EH (cell line): ENCODE measurements at regions not wholly inside any gene's neighbourhood (a gene's known extent, or its start where the extent isn't known, plus 50 kb on each side); places are given as distances from the start of the nearest gene placed in this dataset.
"Not testable (repeated sequence)": the region's sequence is repeated elsewhere in the genome, so short reads cannot be mapped to it uniquely, and the experiment has no call there.

Source experiments
- DNase-seq: peaks from one replicate; pipeline ENCODE4 v3.0.0-alpha.2; 2015; ENCODE audit warnings: low read depth

DNA sequence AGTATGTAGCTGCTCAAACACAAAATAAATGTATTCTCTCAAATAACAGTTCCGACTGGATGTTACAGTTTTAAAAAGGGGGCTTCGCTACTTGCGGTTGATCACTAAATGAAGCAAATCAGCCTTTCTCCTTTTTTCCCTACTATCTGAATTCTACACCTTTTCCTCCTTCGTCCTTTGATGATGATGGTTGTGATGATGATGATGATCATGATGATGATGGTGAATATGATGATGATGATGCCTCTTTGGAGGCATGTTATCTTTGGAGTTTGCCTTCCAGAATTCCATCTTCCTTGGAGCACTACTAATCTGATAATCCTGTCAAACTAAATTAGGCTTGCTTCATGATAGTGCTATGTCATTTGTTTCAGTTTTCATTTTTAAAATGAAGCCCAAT is 1073.3 kb downstream of the SOCS6 start:
- DNase-seq = no peak

DNA sequence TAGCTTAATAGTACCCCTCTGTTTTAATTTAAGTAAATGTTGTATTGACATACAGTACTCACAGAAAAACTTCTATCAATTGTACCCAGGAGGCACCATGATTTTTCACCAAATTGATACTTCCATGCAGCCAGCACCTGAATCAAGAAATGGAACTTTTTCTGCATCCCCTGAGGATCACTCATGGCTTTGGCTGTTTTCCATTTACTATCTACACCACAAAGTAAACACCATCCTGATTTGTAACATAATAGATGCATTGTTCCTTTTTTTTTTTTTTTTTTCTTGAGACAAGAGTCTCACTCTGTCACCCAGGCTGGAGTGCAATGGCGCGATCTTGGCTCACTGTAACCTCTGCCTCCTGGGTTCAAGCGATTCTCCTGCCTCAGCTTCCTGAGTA is 1066.8 kb downstream of the SOCS6 start:
- not testable (repeated sequence) for DNase-seq

DNA sequence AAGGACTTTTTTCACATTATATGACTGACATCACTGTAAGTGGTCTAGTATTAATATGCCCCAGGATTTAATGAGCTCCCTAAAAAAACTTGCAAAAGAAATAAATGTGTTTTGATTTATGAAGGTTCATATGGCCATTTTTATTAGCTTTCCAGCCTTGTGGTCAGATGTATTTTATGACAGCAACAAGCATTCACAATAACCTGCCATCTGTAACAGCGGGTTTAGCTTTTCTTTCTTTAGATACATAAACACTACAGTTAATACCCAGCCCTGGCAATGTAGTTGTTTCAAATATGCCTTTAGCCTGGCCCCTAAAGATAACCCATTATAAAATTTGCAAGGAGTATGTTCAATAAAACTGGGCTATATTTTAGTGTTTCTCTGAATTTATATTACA is 1063.8 kb downstream of the SOCS6 start:
- no peak for DNase-seq

GRCh38 chr18:71336576-71337210 is 1047.8 kb downstream of the SOCS6 start:
- DNase-seq = no peak

- no peak for DNase-seq
Observed at GRCh38 chr18:71329563-71329962, 1040.7 kb downstream of the SOCS6 start.

GRCh38 chr18:71329114-71329513 is 1040.3 kb downstream of the SOCS6 start:
- no peak for DNase-seq

DNA sequence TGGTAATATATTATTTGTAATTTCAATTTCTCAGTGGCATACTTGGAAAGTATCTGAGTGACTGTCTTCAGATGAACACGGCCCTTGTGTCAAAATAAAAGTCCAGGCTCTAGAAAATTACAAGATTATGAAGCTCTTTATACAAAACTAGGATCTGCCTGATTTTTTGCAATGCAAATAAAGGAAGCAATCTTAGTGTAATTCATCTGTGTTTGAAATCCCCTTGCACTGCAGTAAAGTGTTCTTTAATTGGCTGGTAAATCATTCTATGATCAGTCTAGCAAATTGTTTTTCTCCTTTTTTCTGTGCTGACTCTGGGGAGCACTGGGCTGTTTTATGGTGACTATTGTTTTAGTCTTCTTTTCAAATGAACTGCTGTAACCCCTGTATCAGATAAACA is 1039.0 kb downstream of the SOCS6 start:
- DNase-seq = no peak

GRCh38 chr18:71327441-71327840 is 1038.6 kb downstream of the SOCS6 start:
- no peak for DNase-seq

GRCh38 chr18:71326826-71327225 is 1038.0 kb downstream of the SOCS6 start:
- no peak for DNase-seq

DNA sequence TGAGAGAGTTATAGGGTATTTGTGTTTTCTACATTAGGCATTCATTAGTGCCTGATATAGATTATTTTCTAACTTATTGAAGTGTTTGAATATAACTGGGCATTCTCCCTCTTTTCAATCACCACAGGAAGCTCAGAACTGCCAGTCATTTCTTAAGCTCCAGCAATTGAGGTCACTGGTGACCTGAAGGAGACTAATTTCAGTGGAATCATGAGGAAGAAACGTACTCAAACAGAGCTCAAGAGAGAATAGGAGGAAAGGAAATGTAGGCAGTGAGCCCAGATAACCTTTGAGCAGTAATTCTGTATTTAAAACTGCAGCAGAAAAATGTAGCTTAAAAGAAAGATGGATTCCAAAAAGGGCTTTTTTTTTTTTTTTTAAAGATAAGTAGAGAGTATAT is 1035.5 kb downstream of the SOCS6 start:
- DNase-seq = no peak

DNA sequence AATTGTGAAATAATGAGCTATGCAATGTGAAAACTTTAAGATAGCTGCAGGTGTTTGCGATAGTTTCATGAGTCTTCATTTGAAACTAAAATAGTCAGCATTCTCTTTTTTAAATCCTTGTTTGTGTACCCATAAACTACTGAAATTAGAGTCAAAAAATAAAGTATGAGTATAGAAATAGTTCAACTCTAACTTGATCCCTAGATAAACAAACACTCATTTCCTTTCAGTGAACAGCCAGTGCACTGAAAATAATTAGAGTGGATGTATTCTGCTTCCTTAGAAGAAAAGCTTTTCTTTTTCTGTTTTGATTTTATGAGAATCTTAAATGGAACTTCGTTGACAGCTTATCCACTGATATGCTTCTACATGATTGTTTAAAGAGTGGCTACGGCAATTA is 1033.4 kb downstream of the SOCS6 start:
- DNase-seq = no peak

- no peak for DNase-seq
Observed at GRCh38 chr18:71321319-71321718, 1032.5 kb downstream of the SOCS6 start.

- DNase-seq = no peak
Observed at GRCh38 chr18:71304856-71305255, 1016.0 kb downstream of the SOCS6 start.

GRCh38 chr18:71303743-71304142 is 1014.9 kb downstream of the SOCS6 start:
- not testable (repeated sequence) for DNase-seq

- no peak for DNase-seq
Observed at GRCh38 chr18:71301596-71301995, 1012.8 kb downstream of the SOCS6 start.

DNA sequence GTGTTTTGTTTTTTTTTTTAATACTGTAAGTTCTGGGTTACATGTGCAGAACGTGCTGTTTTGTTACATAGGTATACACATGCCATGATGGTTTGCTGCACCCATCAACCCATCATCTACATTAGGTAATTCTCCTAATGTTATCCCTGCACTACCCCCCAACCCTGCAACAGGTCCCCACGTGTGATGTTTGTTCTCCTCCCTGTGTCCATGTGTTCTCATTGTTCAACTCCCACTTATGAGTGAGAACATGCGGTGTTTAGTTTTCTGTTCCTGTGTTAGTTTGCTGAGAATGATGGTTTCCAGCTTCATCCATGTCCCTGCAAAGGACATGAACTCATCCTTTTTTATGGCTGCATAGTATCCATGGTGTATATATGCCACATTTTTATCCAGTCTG is 1005.4 kb downstream of the SOCS6 start:
- DNase-seq = not testable (repeated sequence)

DNA sequence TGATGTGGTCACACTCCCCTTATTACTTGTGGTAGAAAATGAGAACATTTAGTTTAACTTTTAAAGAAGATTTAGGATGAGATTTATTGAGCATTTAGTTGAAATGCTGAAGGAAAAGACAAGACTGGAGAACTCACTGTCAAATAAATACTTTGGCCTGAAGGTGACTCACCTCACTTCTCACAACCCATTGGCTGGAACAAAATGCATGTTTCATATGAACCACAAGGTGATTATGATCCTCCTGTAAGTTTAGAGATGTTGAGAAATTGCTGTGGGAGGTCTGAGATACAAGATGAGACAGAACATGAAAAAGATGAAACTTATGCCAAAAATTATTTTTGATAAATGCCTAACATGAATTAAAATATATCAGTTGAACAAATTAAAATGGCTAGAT is 1004.5 kb downstream of the SOCS6 start:
- DNase-seq = no peak

DNA sequence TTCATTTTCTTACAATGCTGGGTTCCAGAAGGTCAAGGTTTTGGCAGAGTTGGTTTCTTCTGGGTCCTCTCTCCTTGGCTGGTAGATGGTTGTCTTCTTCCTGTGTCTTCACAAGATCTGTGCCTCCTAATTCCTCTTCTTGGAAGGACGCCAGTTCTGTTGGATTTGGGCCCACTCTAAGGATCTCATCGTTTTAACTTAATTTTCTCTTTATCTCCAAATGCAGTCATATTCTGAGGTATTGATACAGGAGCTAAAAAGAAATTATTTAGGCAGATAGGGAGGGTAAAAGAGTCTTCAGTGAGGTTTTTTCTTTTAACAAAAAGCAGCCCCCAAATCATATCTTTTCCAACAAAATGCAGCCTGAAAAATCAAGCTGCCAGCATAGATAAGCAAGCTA is 998.4 kb downstream of the SOCS6 start:
- no peak for DNase-seq

DNA sequence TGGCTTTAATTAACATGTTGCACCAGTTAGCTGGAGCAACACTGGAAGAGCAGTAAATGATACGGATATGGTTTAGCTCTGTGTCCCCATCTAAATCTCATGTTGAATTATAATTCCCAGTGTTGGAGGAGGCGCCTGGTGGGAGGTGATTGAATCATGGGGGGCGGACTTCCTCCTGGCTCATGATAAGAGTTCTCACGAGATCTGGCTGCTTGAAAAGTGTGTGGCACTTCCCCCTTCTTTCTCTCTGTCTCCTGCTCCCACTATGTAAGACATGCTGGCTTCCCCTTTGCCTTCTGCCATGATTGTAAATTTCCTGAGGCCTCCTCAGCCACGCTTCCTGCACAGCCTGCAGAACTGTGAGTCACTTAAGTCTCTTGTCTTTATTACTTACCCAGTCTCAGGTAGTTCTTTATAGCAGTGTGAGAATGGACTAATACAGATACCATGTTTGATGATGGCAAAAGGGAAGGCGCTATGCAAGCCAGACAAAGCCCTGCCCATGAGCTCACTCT is 963.6 kb downstream of the SOCS6 start:
- no peak for DNase-seq

DNA sequence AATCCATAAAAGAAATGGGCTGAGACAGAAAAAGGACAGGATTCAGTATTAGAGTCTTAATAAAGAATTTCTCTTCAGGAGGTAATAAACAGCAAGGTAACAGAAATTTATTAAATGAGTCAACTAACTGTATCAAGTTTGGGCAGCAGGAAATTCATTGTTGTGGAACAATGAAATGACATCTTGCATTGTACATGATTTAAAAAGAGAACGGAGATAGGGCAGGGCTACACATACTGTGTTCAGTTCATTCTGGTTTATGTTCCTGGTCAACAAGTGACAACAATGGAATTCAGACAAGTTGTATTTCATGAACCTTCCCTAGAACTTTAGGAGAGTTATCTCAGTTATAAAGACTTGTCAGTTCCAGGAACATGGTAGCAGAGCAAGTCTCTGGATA is 961.3 kb downstream of the SOCS6 start:
- DNase-seq = no peak

DNA sequence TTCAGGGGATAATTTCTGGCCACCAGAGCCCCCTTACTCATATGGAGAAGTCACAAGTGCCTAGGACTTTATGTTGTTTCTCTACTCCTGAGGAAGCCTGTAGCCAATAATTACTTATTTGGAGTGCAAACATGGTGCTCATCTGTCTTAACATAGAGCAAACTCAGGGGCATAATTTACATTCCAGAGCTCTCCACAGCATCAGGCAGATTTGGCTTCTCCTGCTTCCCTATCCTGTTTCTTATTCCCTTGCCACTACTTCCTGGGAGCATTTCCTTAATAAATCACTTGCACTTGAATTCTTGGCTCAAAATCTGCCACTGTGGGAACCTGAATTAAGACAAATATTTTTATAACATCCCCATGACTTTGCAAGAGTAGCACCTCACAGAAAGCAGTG is 960.9 kb downstream of the SOCS6 start:
- DNase-seq = no peak

DNA sequence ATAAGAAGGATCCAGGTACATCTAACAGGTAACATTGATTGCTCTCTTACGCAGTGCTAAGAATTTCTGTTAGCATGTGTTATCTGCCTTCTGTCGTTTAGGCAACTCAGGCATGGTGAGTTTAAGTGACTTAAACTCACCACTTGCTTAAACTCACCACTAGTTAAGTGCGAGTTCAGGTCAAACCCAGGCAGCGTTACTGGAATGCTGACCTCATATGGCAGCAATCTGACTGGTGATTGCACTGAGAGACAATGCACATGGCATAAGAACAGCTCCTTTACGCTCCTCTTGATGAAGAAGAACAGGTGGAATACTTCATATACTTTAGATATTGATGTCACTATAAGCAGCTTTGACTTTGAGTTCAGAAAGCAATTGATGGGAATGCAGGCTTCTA is 954.1 kb downstream of the SOCS6 start:
- no peak for DNase-seq

DNA sequence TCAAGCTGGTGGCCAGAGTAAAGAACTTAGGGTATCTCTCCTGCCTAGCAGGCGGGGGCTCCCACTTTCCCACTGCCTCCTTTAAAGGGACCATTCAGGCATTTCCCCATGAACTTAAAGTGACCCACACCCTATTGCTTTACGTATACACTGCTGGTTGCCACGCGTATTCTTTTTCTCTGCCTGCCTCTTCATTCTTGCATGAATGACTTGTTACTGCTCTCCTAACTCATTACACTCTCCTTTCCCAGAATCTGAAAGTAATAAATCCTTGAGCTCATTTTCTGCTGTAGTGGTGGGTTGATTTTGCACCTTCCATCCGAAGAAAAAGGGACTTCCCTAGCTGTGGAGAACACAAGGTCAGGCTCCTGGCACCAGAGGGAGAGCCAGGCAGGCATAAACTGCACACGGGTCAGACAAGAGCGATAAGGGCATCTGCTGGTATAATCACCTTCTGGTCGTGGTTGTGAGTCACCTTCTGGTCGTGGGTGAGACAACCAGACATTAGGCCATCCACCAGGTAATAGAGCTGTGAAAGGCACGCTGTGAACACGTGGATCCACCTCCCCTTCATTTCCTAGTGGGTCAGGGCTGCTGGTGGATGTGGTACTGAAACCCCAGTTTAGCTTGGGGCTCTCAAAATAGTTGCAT is 950.3 kb downstream of the SOCS6 start:
- no peak for DNase-seq

DNA sequence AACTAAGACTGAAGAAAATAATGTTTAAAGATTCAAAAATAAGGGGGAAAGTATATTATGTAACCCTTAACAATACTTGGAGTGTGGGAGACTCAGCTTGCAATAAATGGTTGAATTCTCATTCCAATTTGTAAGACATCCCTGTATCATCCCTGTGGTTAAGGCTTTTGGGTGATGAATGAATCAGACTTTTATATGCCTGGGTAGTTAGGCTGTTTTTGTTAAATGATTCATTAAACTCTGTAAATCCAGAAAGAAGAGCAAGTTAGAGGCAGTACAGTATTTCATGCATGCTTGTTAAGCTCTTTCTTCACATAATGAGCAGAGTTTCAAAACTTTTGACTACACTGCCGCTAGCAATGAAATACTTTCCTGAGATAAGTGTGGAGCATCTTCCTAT is 948.8 kb downstream of the SOCS6 start:
- no peak for DNase-seq
